ENCODE measurements at regions not wholly inside any gene's neighbourhood (a gene's known extent, or its start where the extent isn't known, plus 50 kb on each side); places are given as distances from the start of the nearest gene placed in this dataset.

- TF ChIP-seq EP300 (IDR thresholded peaks at IDR 0.05) (no peak), CTCF (IDR thresholded peaks at IDR 0.05) (no peak)
These were observed 136.5 kb upstream of the FNDC3A start for GRCh38 chr13:48839171-48839570.

All from ovary (tissue), 3 donors.